ENCODE measurements at regions not wholly inside any gene's neighbourhood (a gene's known extent, or its start where the extent isn't known, plus 50 kb on each side); places are given as distances from the start of the nearest gene placed in this dataset.

- TF ChIP-seq CTCF (conservative IDR thresholded peaks at IDR 0.05) = no peak
- TF ChIP-seq EZH2 (IDR thresholded peaks at IDR 0.05; ENCODE audit: low read depth) = no peak
Observed at GRCh38 chr3:178288074-178288473, 248.2 kb upstream of the KCNMB2 start.

Data from PC-9 (cell line).